SIG-M5 (cell line): ENCODE measurements at regions not wholly inside any gene's neighbourhood (a gene's known extent, or its start where the extent isn't known, plus 50 kb on each side); places are given as distances from the start of the nearest gene placed in this dataset.
"Not testable (repeated sequence)": the region's sequence is repeated elsewhere in the genome, so short reads cannot be mapped to it uniquely, and the experiment has no call there.

Source experiments
- DNase-seq: peaks from one replicate; lab custom pipeline; 2025; lab: John Stamatoyannopoulos, UW

DNA sequence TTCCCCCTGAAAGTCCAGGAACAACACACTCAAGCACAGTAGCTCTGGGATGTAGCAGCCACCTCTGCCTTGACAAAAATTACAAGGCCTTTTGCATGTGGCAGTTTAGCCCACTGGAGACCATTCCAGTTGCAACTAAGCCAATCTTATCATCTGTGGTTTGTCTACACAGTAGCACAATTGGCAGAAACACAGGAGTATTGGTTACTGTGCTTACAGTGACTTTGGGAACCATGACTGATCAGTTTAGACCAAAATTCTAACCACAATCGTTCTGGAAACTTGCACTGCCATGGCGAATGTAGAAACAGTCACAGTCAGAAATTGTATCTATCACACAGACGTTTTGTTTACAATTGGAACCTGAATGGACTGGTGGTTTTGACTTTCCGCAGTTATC, 403.7 kb upstream of the MEIS1 start:
- DNase-seq, result no peak

DNA sequence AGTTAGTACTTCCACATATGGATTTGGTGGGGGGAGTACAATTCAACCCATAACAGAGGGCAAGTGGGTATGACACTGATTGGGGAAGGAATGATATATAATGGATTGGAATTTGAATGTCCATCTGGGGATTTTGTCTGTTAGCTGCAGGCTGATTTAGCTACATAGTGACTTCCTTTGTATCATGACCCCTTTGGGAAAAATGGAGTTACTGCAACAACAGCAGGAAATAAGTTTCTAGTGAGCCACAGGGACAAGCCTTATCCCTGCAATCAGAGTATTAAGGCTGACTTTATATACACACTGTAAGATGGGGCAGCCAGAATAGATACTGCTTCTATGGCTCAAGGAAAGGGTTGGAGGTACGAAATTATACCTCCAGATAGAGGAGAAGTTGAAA, 404.4 kb upstream of the MEIS1 start:
- DNase-seq, result no peak

DNA sequence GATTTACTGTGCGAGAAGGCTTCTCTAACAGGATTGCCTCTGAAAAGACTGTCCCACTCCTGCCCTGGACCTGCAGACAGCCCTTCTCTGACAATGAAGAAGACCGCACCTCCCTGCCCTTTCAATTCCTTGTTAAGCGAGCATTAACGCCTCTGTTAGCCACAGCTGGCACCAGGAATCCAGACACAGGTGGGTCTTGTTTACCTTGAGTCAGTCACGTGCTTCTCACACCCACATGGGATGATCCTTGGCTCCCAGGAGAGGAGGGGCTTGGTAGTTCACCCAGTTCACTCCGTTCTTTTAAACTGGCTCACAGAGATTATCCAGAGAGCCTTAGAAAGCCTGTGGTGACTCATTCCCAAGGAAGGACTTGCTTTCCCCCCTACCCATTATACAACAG, 410.5 kb upstream of the MEIS1 start:
- no peak for DNase-seq

DNA sequence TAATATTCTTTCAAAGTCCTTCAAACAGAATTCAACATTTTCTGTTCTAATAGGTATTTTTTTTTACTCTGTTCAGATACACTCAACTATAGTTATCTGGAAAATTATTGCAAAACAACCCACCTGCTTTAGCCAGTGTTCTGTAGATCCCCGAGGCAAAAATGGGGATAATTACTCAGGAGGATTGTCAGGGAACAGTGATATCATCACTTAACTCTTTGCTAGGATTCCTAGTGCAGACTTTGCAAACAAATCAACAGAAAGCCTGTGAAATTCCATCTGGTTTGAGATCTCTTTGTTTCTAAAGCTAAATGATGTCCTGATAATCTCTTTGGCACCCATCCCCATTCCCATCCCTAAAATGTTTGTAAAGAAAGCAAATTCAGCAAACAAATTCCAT, 413.6 kb upstream of the MEIS1 start:
- DNase-seq, result no peak

DNA sequence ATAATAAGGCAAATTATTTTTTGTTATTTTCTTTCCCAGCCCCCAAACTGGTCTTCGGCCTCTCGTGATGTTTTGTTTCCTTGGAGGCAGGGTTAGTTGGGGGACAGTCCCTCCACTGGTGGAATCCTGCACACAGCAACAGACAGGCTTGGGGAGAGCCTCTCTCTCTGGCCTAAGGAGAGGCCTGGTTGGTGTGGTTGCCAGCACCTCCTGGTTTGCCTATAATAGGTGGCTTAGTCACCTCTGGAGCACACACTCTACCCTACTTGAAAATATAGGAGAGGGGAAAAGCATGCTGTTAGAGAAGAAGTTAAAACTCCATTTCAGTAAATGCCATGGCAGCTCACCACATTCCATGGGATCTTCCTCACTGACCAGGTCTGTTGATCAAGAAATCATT, 417.2 kb upstream of the MEIS1 start:
- no peak for DNase-seq

DNA sequence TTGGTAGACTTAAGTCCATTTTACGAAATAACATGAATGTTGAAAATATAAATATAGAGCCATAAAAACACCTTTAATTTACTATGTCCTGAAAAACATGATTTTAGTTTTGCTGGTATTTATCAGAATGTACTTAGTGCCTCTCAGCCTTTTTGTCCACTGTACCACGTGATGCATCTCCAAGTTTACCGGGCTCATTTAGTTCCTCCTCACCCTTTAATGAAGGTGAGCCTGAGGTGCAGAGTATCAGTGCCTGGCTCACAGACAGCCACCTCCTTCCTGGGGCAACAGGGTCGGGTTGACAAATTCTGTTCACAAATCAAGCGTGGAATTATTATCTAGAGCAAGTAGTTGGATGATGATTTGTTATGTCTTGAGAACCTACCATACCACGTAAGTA, 420.5 kb upstream of the MEIS1 start:
- no peak for DNase-seq

DNA sequence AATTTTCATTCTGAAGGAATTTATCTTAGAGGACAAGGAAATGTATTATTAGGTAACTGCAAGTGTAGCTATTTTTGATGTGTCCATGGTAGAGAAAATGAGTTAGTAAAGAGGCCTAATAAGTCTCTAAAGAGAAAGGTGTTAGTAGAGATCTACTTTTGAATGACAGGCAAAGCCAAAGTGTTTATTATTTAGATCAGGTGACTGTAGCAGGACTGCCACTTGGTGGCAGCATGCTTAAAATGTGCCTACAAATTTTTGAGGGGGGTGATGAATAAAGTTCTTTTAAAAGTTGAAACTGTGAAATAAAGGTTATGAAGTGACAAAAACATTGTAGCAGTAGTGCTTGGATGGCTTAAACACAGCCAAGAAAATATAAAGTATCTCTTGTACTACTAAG, 421.5 kb upstream of the MEIS1 start:
- DNase-seq, result no peak

DNA sequence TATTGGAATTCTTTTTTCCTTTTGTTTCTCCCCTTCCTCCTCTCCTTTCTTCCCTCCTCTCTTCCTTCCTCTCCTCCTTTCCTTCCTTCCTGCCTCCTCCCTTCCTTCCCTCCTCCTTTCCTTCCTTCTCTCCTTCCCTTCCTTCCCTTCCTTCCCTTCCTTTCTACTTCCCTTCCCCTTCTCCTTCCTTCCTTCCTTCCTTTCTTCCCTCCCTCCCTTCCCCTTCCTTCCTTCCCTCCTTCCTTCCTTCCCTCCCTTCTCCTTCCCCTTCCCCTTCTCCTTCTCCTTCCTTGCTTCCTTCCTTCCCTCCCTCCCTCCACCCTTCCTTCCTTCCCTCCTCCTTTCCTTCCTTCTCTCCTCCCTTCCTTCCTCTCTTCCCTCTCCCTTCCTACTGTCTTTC, 431.0 kb upstream of the MEIS1 start:
- DNase-seq, result no peak

DNA sequence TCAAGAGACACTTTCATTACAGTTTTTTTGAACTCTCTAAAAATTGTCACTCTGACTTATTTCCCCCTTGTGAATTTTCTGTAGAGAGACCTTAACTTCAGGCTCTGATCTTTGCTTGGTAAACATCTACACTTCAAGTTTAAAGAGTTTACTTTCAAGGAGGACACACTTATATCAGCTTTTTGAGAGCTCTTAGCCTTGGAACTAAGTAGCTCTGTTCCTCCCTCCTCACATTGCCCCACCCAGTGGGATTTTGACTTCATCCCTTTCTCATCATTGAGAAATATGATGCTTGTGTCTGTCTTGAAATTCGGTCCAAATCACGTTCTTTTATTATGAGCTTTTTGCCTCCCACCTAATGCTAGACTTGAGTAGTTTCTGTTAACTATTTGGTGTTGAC, 433.4 kb upstream of the MEIS1 start:
- DNase-seq, result no peak

DNA sequence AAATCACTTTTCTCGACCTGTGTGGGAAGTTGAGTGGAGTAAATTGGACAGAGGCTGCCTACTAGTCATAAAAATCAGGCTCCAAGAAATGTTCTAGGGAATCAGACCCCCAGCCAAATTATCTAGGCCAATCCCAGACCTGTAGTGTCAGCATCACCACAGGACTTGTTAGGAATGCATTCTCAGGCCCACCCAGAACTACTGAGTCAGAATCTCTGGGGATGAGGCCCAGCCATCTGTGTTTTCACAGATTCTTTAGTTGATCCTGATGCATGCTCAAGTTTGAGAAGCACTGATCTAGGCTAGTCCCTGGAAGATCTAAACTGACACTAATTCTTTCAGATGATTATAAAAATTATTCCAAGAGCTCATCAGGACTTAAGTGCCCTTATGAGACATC, 434.0 kb upstream of the MEIS1 start:
- no peak for DNase-seq

DNA sequence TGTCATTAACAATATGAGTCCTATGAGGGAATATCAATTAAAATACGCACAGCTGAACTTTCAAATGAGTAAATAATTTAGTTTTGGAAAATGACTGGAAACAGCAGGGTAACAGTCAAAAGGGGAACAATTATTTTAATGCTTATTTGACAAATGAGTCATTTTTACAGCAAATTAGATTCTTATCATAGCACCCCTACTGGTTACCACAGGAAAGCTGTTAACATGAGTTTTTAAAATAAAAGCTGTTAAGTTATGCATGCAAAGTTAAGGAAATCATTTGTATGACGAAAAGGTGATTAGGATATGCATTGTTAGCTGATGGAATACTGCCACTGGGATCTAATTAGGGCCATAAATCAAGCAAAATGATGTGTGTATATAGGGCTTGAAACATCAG, 435.1 kb upstream of the MEIS1 start:
- no peak for DNase-seq

DNA sequence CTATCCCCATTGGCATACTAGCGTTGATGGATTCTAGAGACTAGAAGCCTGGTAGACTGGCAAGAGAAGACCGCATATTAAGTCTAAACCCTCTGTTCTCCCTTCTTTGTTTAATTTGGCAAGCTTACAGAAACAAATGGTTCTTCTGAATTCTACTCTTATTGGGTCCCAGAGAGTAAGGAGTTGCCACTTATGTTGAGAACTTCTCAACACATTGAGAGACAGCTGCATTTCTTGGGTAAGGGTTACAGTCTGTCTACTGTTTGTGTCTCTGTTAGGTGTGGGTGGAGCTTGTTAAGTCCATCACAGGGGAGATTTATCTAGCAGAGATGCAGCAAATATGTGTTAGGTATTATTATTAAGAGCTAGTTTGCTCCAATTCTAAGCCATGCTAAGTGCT, 435.8 kb upstream of the MEIS1 start:
- no peak for DNase-seq

DNA sequence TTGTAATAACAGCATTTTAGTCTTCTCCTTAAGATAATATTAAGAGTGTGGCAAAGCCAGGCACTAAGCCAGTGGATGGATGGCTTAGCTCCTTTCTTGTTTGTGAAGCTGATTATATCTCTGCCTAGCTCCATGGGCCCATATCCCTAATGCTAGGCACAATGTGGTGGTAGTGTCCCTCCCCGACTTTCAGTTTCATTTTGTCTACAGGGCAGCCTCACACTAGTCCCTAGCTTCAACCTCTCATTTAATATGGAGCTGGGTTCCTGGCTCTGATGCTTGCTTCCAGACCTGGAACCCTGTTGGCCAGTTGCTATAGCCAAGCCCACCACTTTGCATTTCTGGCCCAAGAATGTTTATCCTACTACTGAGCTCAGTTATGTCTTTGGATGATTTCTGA, 437.0 kb upstream of the MEIS1 start:
- no peak for DNase-seq

DNA sequence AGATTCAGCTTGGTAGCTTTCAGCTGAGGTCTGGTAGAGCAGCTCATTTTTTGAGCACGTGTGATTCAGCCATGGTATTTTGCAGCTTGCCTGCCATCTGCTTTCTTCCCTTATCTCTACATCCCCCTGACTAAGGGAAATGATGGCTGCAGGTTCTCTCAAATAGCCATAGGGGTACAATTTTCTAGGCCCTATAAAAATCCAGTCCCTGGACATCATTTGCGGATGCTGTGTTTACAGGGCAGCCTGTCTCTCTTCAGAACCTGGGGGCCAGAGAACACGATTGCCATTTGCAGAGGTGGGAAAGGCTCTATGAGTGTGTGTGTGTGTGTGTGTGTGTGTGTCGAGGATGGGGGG, 442.7 kb upstream of the MEIS1 start:
- no peak for DNase-seq

DNA sequence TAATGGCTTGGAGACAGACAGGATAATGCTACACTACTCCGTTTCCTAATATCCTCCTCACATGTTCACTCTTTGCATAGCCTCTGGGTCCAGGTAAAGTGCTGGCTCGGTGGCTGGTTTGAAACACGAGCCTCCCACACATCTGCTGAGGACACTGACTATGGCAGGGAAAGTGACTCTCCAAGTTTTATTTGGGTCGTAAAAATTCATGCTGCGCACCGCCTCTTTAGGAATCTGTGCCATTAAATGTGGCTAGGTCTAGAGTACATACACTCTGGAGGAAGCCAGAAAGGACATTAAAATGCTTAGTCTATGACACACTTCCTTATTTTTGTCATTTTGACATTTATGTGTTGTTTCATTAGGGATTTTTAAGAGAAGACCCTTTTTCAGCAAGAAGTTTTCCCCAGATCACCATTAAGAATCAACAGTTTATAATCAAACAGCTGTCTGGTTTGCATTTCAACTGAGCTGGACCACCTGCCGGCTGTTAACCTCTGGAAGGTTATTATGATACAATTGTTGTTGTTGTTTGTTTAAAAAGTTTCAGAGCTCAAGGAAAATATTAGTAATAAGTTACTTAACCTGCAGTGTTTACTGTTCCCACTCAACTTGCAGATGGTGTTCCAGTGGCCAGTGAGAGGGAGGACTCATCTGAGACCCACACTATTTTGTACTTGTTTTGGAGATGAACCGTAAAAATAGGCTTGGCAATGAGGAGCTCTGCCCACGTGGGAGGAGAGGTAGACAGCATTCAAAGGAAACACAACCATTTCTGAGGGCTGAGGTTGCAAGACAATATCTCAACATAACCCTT, 443.3 kb upstream of the MEIS1 start:
- DNase-seq, result no peak

DNA sequence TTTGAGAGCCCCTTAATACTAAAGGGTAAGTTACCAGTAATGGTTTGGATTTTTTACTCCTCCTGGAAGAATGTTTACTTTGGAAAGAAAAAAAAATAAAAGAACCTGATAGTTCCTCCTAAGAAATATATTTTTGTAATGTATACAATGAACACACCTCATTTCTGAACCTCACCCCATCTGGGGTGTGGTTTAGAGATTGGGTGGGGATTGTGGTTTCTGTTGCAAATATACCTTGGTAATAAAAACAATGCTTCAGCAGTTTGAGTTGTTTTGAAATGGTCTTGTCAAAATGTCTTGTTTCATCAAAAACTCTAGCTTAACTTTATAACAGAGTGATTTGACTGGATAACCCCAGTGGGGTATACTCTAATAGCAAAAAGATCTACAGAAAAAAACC, 448.9 kb upstream of the MEIS1 start:
- DNase-seq, result no peak

DNA sequence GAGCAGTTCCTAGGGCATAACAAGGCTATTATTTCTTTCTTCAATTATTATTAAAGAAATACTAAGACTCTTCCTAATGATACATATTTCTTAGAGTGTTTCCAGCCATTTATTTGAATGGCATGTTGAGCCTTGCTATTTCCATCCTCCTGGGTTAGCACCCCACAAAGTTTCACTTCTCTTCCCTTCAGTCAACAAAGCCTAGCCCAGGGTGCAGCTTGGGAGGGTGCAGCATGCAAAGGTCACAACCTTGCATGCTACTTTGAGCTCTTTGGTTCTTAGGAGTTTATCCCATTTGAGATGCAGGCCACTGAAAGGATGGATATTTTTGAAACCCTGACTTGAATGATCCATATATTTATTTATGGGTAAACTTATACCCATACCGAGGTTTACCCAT, 454.4 kb upstream of the MEIS1 start:
- DNase-seq, result no peak

DNA sequence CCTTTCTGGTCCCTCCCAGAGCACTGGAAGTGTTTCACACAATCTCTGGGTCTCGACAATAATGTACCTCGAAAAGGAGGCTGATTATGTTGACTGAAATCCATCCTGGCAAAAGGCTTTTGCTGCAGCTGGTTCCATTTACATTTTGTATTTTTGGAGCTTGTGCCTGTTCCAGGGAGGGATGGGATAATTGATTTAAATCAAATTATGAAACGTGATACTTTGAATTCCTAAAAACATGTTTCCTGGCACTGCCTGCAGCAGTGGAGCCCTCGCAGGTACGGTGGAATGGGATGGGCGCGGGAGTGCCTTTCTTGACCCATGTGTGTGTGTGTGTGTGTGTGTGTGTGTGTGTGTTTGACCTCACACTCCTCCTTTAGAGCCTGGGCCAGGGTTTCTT, 455.5 kb upstream of the MEIS1 start:
- no peak for DNase-seq

DNA sequence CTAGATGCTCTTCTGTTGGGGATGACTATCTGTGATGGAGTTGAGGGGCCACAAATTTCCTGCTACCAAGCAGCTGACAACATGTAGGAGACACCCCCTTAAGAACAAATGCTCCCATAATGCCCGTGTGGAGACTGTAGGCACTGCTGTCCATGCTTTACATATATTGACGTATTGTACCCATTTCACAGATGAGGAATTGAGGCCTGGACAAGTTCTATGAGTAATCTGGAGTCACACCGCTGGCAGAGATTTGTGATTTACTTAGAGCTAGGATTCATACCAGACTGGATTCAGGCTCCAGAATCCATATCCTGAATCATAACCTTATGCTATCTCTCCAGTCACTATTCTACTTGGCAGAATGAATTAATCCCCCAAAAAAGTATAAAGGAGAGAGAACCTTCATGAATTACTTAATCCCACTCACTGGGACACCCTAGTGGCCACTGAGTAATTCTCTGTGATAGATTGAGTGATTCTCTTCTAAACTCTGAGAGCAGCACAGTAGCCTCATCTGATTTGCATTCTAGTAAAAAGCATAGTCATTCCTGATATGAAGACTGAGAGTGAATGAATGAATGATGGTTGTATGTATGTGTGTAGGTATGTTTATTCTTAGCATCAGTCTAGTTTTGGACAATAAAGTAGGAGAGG, 460.7 kb upstream of the MEIS1 start:
- DNase-seq, result no peak

DNA sequence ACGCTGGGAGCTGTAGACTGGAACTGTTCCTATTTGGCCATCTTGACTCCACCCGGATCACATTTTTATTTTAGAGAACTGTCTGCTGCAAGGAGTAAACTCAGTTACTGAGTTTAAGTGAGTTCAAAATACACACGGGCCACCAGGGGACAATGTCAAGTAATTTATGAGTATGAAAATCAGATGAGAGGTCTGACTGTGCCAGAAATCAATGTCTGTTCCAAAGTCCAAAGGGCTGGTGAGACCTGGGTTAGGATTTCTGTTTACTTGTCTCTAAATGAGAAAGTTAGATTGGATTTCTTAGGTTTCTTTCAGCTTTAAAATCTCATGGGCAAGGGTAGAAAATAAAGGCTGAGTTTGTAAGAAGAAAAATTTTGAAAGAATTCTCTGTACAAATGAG, 465.8 kb upstream of the MEIS1 start:
- no peak for DNase-seq

DNA sequence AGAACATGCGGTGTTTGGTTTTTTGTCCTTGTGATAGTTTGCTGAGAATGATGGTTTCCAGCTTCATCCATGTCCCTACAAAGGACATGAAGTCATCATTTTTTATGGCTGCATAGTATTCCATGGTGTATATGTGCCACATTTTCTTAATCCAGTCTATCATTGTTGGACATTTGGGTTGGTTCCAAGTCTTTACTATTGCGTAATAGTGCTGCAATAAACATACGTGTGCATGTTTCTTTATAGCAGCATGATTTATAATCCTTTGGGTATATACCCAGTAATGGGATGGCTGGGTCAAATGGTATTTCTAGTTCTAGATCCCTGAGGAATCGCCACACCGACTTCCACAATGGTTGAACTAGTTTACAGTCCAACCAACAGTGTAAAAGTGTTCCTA, 471.6 kb upstream of the MEIS1 start:
- DNase-seq, result not testable (repeated sequence)

DNA sequence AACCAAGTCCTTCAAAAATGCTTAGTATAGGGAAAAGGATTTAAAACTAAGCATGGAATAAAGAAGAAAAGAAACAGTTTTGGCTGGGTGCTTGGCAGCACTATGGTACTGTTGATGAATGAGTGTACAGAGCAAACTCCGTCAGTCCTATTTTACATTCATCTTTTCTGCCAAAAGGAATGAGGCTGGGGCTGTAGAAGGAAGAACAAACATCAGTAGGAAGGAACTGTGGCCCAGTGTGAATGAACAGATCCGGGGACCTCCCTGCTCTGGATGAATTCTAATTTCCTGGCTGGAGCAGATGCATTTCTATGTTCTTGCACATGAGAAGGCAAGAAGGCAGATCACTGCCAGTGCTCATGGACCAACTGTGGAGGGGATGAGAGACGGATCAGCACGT, 474.0 kb upstream of the MEIS1 start:
- DNase-seq, result no peak

DNA sequence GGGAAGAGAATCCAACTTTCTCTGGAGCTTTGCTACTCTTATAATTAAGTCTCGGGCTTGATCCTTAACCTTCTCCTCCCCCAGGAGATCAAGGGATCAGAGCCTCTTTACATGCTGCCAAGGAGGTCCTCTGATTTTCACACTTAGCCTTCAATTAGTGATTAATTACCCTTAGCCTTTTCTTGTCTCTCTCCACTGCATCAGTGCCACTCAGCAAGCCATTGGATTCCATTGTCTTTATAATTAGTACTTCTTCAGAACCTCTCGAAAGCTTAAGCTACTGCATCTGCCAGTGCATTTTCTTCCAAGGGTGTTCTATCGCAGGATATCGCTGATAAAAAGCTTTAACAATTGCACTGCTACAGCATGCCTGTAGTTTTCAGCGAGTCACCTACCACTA, 477.0 kb upstream of the MEIS1 start:
- DNase-seq, result no peak

DNA sequence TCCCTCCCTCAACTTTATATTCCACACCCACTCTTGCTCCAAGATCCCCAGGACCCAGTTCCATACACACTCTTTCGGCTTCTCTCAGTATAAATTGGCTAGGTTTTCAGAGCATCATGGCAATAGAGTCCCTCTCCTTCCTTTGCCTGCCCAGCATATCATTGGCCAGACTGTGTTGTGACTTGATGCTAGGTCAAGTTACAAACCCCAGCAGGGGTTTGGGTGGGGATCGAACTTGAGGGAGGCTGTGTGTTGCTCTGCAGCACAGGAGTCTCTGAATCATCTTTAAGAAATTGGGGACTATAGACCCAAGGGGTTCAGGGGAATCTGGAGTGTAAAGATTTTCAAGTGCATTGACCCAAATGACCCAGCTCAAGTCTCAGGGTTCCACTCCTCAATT, 477.5 kb upstream of the MEIS1 start:
- DNase-seq, result no peak
